ENCODE measurements at regions not wholly inside any gene's neighbourhood (a gene's known extent, or its start where the extent isn't known, plus 50 kb on each side); places are given as distances from the start of the nearest gene placed in this dataset.

DNA sequence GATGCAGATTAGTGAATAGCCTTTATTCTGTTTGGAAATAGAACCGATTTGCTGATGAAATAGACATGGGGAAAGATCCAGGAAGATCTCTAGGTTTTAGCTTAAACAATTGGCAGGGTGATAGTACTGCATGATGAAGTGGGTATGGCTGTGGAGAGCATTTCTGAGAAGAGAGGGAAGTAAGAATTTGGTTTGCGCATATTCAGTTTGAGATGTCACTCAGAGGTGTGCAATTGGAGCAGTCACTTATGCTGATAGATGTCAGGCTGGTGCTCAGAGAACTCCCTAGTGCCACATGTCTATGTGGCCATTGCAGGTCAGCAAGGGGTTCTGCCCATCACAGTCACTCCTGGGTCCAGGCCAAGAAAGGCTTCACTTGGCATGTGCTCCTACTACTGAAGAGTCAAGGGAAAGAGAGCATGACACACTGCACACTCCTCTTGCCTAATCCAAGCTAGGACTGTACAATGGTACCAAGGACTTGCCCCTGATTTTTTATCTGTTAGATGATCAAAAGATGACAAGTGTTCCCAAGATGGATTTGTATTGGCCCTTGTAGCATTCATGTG lies 57.2 kb upstream of the ST8SIA2 start:
- H3K4me3 ChIP-seq = no peak overlapping the region
- H3K9ac ChIP-seq (ENCODE audit: insufficient read depth in 1 of 2, low read length in 2 of 2) = no peak overlapping the region
- no peaks in the 10 kb centered on the region for H3K27me3 ChIP-seq (ENCODE audit: control insufficient read depth in 3 of 3, insufficient read depth in 3 of 3, low read length in 2 of 3)
- ATAC-seq (ENCODE audit: insufficient read depth, low FRiP score) = no peak
- H3K36me3 ChIP-seq (ENCODE audit: control insufficient read depth in 4 of 4, insufficient read depth in 4 of 4, low read length in 4 of 4) = no peaks in the 10 kb centered on the region
- 72 to 79% methylated on average over 2 of the region's 2 CpGs for WGBS, 2 donors
- no peaks in the 10 kb centered on the region for H3K4me1 ChIP-seq (ENCODE audit: control insufficient read depth in 5 of 5, insufficient read depth in 5 of 5, low read length in 5 of 5)
- no peak overlapping the region for H3K27ac ChIP-seq (ENCODE audit: low read depth in 1 of 2, low read length in 1 of 2)
- TF ChIP-seq, protein P1, sequence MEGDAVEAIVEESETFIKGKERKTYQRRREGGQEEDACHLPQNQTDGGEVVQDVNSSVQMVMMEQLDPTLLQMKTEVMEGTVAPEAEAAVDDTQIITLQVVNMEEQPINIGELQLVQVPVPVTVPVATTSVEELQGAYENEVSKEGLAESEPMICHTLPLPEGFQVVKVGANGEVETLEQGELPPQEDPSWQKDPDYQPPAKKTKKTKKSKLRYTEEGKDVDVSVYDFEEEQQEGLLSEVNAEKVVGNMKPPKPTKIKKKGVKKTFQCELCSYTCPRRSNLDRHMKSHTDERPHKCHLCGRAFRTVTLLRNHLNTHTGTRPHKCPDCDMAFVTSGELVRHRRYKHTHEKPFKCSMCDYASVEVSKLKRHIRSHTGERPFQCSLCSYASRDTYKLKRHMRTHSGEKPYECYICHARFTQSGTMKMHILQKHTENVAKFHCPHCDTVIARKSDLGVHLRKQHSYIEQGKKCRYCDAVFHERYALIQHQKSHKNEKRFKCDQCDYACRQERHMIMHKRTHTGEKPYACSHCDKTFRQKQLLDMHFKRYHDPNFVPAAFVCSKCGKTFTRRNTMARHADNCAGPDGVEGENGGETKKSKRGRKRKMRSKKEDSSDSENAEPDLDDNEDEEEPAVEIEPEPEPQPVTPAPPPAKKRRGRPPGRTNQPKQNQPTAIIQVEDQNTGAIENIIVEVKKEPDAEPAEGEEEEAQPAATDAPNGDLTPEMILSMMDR (IDR thresholded peaks at IDR 0.05; ENCODE audit: control extremely low read depth, extremely low read depth) = no peak
- peaks cover 0 to 6% (median 0%) of the 10 kb centered on the region in 4 donors for H3K9me3 ChIP-seq (ENCODE audit: control insufficient read depth in 4 of 4, insufficient read depth in 3 of 4, low read length in 3 of 4)
- DNase-seq = no peak

DNA sequence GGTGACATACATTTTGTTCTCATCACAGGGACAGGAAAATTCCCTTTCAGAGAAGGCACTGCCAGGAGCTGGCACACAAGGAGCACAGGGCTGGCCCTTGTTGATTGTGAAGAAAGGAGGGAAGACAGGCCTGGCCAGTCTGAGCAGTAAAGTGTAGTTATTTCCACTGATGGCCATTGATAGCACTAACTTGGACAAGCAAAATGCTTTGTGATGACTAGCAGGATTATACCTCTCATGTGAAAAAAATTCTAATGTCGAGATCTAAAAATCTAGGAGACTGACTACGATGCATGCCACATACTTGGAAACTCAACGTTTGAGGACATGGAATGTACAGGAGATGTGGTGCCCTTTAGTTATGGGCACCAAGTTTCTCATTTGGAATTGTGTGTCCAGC lies 54.3 kb upstream of the ST8SIA2 start:
- no peaks in the 10 kb centered on the region for H3K4me1 ChIP-seq (ENCODE audit: control insufficient read depth in 5 of 5, insufficient read depth in 5 of 5, low read length in 5 of 5)
- peaks cover 0 to 2% (median 0%) of the 10 kb centered on the region in 3 donors for H3K27me3 ChIP-seq (ENCODE audit: control insufficient read depth in 3 of 3, insufficient read depth in 3 of 3, low read length in 2 of 3)
- no peak overlapping the region for H3K4me3 ChIP-seq
- WGBS, 2 donors = 89 to 97% methylated on average over 3 of the region's 3 CpGs
- H3K27ac ChIP-seq (ENCODE audit: low read depth in 1 of 2, low read length in 1 of 2) = no peak overlapping the region
- TF ChIP-seq, protein P1 (IDR thresholded peaks at IDR 0.05; ENCODE audit: control extremely low read depth, extremely low read depth) = no peak
- DNase-seq (no peak), ATAC-seq (ENCODE audit: insufficient read depth, low FRiP score) (no peak)
- H3K36me3 ChIP-seq (ENCODE audit: control insufficient read depth in 4 of 4, insufficient read depth in 4 of 4, low read length in 4 of 4) = no peaks in the 10 kb centered on the region
- no peaks in the 10 kb centered on the region for H3K9me3 ChIP-seq (ENCODE audit: control insufficient read depth in 4 of 4, insufficient read depth in 3 of 4, low read length in 3 of 4)
- no peak overlapping the region for H3K9ac ChIP-seq (ENCODE audit: insufficient read depth in 1 of 2, low read length in 2 of 2)
